GM19023 (cell line): ENCODE measurements at regions not wholly inside any gene's neighbourhood (a gene's known extent, or its start where the extent isn't known, plus 50 kb on each side); places are given as distances from the start of the nearest gene placed in this dataset.

ENCODE experiments used
- ATAC-seq: cut with Tn5 transposase; IDR thresholded peaks from one replicate; pipeline ENCODE4 v1.9.1; 2021; ENCODE audit warnings: mild to moderate bottlenecking, moderate library complexity; ENCODE audit not compliant: unreplicated experiment

DNA sequence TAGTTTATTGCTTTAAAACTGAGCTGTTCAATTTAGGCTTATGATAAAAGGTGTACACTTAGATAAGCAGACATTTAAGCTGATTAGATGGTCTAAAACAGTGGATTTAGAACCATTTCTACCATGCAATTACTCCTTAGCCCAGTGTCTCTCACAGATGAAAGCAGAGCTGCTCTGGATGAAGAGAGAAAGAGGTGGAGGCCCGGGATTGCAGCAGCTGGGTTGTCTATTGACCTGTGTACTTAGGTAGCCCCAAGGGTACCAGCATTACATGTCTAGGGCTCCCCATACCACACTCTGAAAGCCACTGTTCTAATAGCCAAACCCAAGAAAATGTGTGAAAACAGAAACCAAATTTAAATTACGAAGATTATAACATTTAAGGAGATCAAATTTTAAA lies 86.0 kb upstream of the GIMD1 start:
- no peak for ATAC-seq

GRCh38 chr4:106454021-106454420 lies 85.4 kb upstream of the GIMD1 start:
- ATAC-seq, result no peak

DNA sequence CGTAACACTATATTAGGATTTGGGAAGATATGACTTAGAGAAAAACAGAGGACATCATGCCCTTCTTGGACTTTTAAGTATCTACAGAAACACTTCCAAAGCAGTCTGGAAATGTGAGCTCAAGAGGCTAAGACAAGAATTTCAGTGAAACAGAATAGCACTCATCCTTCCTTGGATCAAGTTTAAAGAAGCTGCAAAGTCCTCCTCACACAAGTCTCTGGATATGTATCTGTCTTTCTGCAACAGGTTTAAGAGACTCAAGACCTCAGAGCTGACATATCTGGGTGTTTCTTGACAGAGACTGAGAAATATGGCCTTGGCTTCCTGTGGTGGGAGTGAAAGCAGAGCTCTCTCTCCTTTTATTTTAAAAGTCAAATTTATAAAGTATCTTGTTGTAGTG lies 82.5 kb upstream of the GIMD1 start:
- ATAC-seq, result no peak

DNA sequence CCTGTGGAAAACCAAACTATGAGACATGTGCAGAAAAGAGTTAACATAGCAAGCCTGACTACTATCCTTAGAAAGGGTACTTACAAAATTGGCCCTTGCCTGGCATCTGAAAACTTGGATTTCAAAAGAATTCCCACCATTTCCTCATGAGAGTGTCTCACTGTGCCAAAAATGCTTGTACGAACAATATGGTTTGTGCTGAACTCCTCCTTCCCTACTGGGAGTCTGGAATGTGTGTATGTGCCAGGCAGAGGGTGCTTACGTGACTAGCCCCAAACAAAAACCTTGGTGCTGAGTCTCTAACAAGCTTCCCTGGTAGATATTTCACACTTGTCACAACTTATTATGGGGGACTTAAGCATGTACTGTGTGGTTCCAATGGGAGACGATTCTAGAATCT lies 81.7 kb upstream of the GIMD1 start:
- no peak for ATAC-seq

DNA sequence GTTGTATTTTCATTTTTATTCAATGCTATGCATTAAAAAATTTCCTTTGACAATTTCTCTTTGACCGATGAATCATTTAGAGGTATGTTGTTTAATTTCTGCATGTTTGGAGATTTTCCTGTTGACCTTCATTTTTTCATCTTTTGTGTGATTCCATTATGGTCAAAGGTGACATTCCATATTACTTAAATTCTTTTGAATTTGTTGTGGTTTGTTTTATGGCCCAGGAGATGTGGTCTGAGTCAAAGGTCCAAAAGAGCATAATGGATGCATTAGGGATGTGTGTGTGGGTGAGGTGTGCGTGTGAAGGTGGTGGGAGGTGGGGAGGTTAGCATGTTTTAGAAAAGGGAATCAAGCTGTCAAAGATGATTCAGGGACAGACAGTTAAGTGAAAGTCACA lies 76.0 kb upstream of the GIMD1 start:
- ATAC-seq, result no peak

GRCh38 chr4:106430797-106431196 lies 62.2 kb upstream of the GIMD1 start:
- no peak for ATAC-seq

GRCh38 chr4:106429885-106430284 lies 61.3 kb upstream of the GIMD1 start:
- no peak for ATAC-seq

- no peak for ATAC-seq
Observed at GRCh38 chr4:106426069-106426468, 57.5 kb upstream of the GIMD1 start.

DNA sequence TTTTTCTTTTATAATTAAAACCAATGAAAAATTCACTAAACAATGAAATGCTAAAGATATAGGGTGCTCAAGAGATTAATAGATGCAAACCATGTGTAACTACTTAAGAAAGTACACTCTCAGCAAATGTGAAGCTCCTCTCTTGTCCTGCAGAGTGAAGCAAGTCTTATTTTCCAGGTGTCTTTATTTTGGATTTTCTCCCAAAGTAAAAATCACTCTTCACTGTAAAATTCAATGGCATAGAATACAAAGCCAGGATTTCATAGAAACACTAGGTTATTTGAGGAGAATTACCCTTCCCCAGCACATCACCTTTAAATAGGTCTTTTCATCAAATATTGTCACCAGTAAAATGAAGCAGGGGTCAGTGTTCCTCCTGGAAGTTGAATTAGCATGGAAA lies 57.0 kb upstream of the GIMD1 start:
- no peak for ATAC-seq

DNA sequence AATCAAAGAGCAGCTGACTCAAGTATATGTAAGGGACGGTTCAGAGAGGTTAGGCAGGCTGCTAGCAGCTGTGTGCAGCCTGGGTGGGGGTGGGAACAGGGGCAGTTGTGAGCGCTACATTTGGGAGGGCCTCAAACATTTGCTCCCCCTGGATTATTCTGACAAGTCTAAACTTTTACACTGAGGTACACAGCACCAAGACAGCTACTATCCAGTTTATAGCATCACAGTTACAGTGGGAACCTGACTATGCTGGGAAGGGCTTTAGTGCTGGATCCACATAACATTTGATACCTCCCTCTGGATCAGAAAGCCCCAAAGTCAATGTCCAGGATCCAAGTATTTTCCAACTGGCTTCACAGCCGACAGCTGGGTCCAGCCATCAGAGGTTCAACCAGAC lies 55.8 kb upstream of the GIMD1 start:
- no peak for ATAC-seq

GRCh38 chr4:106423791-106424190 lies 55.2 kb upstream of the GIMD1 start:
- no peak for ATAC-seq

- no peak for ATAC-seq
Observed at GRCh38 chr4:106422766-106423165, 54.2 kb upstream of the GIMD1 start.

GRCh38 chr4:106421441-106422296 lies 53.1 kb upstream of the GIMD1 start:
- ATAC-seq, result no peak

DNA sequence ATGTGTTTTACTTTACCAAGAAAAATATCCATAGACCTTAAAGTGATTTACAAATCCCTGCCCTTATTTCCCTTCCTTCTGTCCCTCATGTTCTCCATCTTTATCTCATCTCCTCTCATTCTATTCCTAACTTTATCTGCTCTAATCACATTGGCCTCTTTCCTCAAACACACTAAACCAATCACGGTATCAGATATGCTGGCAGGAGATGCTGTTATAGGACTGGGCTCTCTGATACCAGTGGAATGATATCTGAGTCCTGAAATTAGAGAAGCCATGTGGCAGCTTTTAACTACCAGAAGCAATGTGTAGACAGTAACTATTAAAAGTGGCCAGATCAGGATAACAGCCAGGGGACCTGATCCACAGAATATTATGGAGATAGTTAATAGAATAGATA lies 49.9 kb upstream of the GIMD1 start:
- ATAC-seq, result no peak
